ENCODE measurements at regions not wholly inside any gene's neighbourhood (a gene's known extent, or its start where the extent isn't known, plus 50 kb on each side); places are given as distances from the start of the nearest gene placed in this dataset.
"Not testable (repeated sequence)": the region's sequence is repeated elsewhere in the genome, so short reads cannot be mapped to it uniquely, and the experiment has no call there.

- not testable (repeated sequence) for H3K27ac ChIP-seq (ENCODE audit: low read depth in 1 of 2, low read length in 1 of 2); H3K36me3 ChIP-seq (ENCODE audit: control insufficient read depth in 4 of 4, insufficient read depth in 4 of 4, low read length in 4 of 4); DNase-seq; H3K27me3 ChIP-seq (ENCODE audit: control insufficient read depth in 3 of 3, insufficient read depth in 3 of 3, low read length in 2 of 3); ATAC-seq (ENCODE audit: insufficient read depth, low FRiP score); H3K4me1 ChIP-seq (ENCODE audit: control insufficient read depth in 5 of 5, insufficient read depth in 5 of 5, low read length in 5 of 5); H3K9ac ChIP-seq (ENCODE audit: insufficient read depth in 1 of 2, low read length in 2 of 2); H3K4me3 ChIP-seq; H3K9me3 ChIP-seq (ENCODE audit: control insufficient read depth in 4 of 4, insufficient read depth in 3 of 4, low read length in 3 of 4)
- WGBS, 2 donors, result no CpG with 5 or more reads among the region's 5 CpGs
Observed at GRCh38 chr1:145500251-145500650, 74.8 kb upstream of the NBPF20 start.

GRCh38 chr1:145495077-145495871 is 69.9 kb upstream of the NBPF20 start:
- not testable (repeated sequence) for H3K9ac ChIP-seq (ENCODE audit: insufficient read depth in 1 of 2, low read length in 2 of 2); H3K4me3 ChIP-seq; H3K36me3 ChIP-seq (ENCODE audit: control insufficient read depth in 4 of 4, insufficient read depth in 4 of 4, low read length in 4 of 4); H3K27me3 ChIP-seq (ENCODE audit: control insufficient read depth in 3 of 3, insufficient read depth in 3 of 3, low read length in 2 of 3); ATAC-seq (ENCODE audit: insufficient read depth, low FRiP score); H3K4me1 ChIP-seq (ENCODE audit: control insufficient read depth in 5 of 5, insufficient read depth in 5 of 5, low read length in 5 of 5); H3K9me3 ChIP-seq (ENCODE audit: control insufficient read depth in 4 of 4, insufficient read depth in 3 of 4, low read length in 3 of 4); H3K27ac ChIP-seq (ENCODE audit: low read depth in 1 of 2, low read length in 1 of 2); DNase-seq
- WGBS, 2 donors, result 80 to 89% methylated on average over 3 of the region's 7 CpGs

- H3K36me3 ChIP-seq (ENCODE audit: control insufficient read depth in 4 of 4, insufficient read depth in 4 of 4, low read length in 4 of 4); H3K4me3 ChIP-seq; H3K4me1 ChIP-seq (ENCODE audit: control insufficient read depth in 5 of 5, insufficient read depth in 5 of 5, low read length in 5 of 5); H3K9me3 ChIP-seq (ENCODE audit: control insufficient read depth in 4 of 4, insufficient read depth in 3 of 4, low read length in 3 of 4); DNase-seq; ATAC-seq (ENCODE audit: insufficient read depth, low FRiP score); H3K27ac ChIP-seq (ENCODE audit: low read depth in 1 of 2, low read length in 1 of 2); H3K9ac ChIP-seq (ENCODE audit: insufficient read depth in 1 of 2, low read length in 2 of 2); H3K27me3 ChIP-seq (ENCODE audit: control insufficient read depth in 3 of 3, insufficient read depth in 3 of 3, low read length in 2 of 3): not testable (repeated sequence)
- 8 to 30% methylated on average over 2 to 10 of the region's 31 CpGs for WGBS, 2 donors
Observed at GRCh38 chr1:145488193-145488933, 63.0 kb upstream of the NBPF20 start.

GRCh38 chr1:145487156-145487555 is 61.8 kb upstream of the NBPF20 start:
- not testable (repeated sequence) for H3K27ac ChIP-seq (ENCODE audit: low read depth in 1 of 2, low read length in 1 of 2); H3K9ac ChIP-seq (ENCODE audit: insufficient read depth in 1 of 2, low read length in 2 of 2); H3K4me3 ChIP-seq; H3K9me3 ChIP-seq (ENCODE audit: control insufficient read depth in 4 of 4, insufficient read depth in 3 of 4, low read length in 3 of 4); H3K4me1 ChIP-seq (ENCODE audit: control insufficient read depth in 5 of 5, insufficient read depth in 5 of 5, low read length in 5 of 5); ATAC-seq (ENCODE audit: insufficient read depth, low FRiP score); H3K36me3 ChIP-seq (ENCODE audit: control insufficient read depth in 4 of 4, insufficient read depth in 4 of 4, low read length in 4 of 4); DNase-seq
- WGBS, 2 donors, result 1 to 4% methylated on average over 21 to 34 of the region's 36 CpGs
- H3K27me3 ChIP-seq (ENCODE audit: control insufficient read depth in 3 of 3, insufficient read depth in 3 of 3, low read length in 2 of 3), result peaks cover 0 to 13% (median 3%) of the 10 kb centered on the region in 3 donors

- H3K4me3 ChIP-seq; ATAC-seq (ENCODE audit: insufficient read depth, low FRiP score); DNase-seq; H3K4me1 ChIP-seq (ENCODE audit: control insufficient read depth in 5 of 5, insufficient read depth in 5 of 5, low read length in 5 of 5); H3K27ac ChIP-seq (ENCODE audit: low read depth in 1 of 2, low read length in 1 of 2); H3K9ac ChIP-seq (ENCODE audit: insufficient read depth in 1 of 2, low read length in 2 of 2); H3K9me3 ChIP-seq (ENCODE audit: control insufficient read depth in 4 of 4, insufficient read depth in 3 of 4, low read length in 3 of 4); H3K36me3 ChIP-seq (ENCODE audit: control insufficient read depth in 4 of 4, insufficient read depth in 4 of 4, low read length in 4 of 4): not testable (repeated sequence)
- peaks cover 0 to 14% (median 3%) of the 10 kb centered on the region in 3 donors for H3K27me3 ChIP-seq (ENCODE audit: control insufficient read depth in 3 of 3, insufficient read depth in 3 of 3, low read length in 2 of 3)
- WGBS, 2 donors, result 28 to 75% methylated on average over 2 of the region's 4 CpGs
Observed at GRCh38 chr1:145484257-145484656, 58.9 kb upstream of the NBPF20 start.

GRCh38 chr1:145482214-145482860 is 56.9 kb upstream of the NBPF20 start:
- H3K4me3 ChIP-seq; ATAC-seq (ENCODE audit: insufficient read depth, low FRiP score); H3K9ac ChIP-seq (ENCODE audit: insufficient read depth in 1 of 2, low read length in 2 of 2); H3K27ac ChIP-seq (ENCODE audit: low read depth in 1 of 2, low read length in 1 of 2); H3K9me3 ChIP-seq (ENCODE audit: control insufficient read depth in 4 of 4, insufficient read depth in 3 of 4, low read length in 3 of 4); H3K4me1 ChIP-seq (ENCODE audit: control insufficient read depth in 5 of 5, insufficient read depth in 5 of 5, low read length in 5 of 5); H3K36me3 ChIP-seq (ENCODE audit: control insufficient read depth in 4 of 4, insufficient read depth in 4 of 4, low read length in 4 of 4); DNase-seq: not testable (repeated sequence)
- 27 to 34% methylated on average over 7 of the region's 8 CpGs for WGBS, 2 donors
- peaks cover 0 to 12% (median 3%) of the 10 kb centered on the region in 3 donors for H3K27me3 ChIP-seq (ENCODE audit: control insufficient read depth in 3 of 3, insufficient read depth in 3 of 3, low read length in 2 of 3)

- 4% methylated on average over 25 of the region's 25 CpGs for WGBS, 2 donors
- not testable (repeated sequence) for H3K9ac ChIP-seq (ENCODE audit: insufficient read depth in 1 of 2, low read length in 2 of 2); H3K4me3 ChIP-seq; DNase-seq; ATAC-seq (ENCODE audit: insufficient read depth, low FRiP score); H3K4me1 ChIP-seq (ENCODE audit: control insufficient read depth in 5 of 5, insufficient read depth in 5 of 5, low read length in 5 of 5); H3K27ac ChIP-seq (ENCODE audit: low read depth in 1 of 2, low read length in 1 of 2); H3K36me3 ChIP-seq (ENCODE audit: control insufficient read depth in 4 of 4, insufficient read depth in 4 of 4, low read length in 4 of 4); H3K9me3 ChIP-seq (ENCODE audit: control insufficient read depth in 4 of 4, insufficient read depth in 3 of 4, low read length in 3 of 4); H3K27me3 ChIP-seq (ENCODE audit: control insufficient read depth in 3 of 3, insufficient read depth in 3 of 3, low read length in 2 of 3)
Observed at GRCh38 chr1:145475962-145476361, 50.6 kb upstream of the NBPF20 start.
